ENCODE measurements at regions not wholly inside any gene's neighbourhood (a gene's known extent, or its start where the extent isn't known, plus 50 kb on each side); places are given as distances from the start of the nearest gene placed in this dataset.

DNA sequence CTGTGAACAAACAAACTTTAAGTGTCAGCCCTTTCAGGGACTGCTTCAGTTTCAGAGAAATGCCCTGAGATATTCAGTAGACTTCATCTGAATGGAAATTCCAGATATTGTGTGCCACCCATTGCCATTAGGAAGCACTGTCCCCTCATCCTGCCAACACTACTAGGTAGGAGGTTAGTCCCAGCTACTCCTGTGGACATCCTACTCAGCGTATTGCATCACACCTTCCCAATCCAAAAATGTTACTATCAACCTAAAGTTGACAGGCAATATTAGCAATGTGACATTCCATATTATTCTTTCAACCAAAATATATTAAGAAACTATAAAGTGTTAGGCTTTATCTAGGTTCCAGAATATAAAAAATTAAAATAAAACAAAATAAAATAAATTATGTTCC is 552.0 kb upstream of the ST8SIA4 start:
- TF ChIP-seq, protein P1, sequence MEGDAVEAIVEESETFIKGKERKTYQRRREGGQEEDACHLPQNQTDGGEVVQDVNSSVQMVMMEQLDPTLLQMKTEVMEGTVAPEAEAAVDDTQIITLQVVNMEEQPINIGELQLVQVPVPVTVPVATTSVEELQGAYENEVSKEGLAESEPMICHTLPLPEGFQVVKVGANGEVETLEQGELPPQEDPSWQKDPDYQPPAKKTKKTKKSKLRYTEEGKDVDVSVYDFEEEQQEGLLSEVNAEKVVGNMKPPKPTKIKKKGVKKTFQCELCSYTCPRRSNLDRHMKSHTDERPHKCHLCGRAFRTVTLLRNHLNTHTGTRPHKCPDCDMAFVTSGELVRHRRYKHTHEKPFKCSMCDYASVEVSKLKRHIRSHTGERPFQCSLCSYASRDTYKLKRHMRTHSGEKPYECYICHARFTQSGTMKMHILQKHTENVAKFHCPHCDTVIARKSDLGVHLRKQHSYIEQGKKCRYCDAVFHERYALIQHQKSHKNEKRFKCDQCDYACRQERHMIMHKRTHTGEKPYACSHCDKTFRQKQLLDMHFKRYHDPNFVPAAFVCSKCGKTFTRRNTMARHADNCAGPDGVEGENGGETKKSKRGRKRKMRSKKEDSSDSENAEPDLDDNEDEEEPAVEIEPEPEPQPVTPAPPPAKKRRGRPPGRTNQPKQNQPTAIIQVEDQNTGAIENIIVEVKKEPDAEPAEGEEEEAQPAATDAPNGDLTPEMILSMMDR (IDR thresholded peaks at IDR 0.05) = no peak
- TF ChIP-seq POLR2AphosphoS5 (IDR thresholded peaks at IDR 0.05) = no peak
- no peak for TF ChIP-seq POLR2A (IDR thresholded peaks at IDR 0.05)
